GM12872 (cell line): ENCODE measurements at regions not wholly inside any gene's neighbourhood (a gene's known extent, or its start where the extent isn't known, plus 50 kb on each side); places are given as distances from the start of the nearest gene placed in this dataset.

ENCODE experiments used
- TF ChIP-seq, protein P1 (sequence below): IDR thresholded peaks from 3 replicates; pipeline ENCODE4 v1.5.1; 2011; ENCODE audit warnings: low read depth, mild to moderate bottlenecking, low read length, moderate library complexity; ENCODE audit not compliant: insufficient read depth

GRCh38 chr9:78601957-78602565 lies 305.1 kb downstream of the PSAT1 start:
- TF ChIP-seq, protein P1, sequence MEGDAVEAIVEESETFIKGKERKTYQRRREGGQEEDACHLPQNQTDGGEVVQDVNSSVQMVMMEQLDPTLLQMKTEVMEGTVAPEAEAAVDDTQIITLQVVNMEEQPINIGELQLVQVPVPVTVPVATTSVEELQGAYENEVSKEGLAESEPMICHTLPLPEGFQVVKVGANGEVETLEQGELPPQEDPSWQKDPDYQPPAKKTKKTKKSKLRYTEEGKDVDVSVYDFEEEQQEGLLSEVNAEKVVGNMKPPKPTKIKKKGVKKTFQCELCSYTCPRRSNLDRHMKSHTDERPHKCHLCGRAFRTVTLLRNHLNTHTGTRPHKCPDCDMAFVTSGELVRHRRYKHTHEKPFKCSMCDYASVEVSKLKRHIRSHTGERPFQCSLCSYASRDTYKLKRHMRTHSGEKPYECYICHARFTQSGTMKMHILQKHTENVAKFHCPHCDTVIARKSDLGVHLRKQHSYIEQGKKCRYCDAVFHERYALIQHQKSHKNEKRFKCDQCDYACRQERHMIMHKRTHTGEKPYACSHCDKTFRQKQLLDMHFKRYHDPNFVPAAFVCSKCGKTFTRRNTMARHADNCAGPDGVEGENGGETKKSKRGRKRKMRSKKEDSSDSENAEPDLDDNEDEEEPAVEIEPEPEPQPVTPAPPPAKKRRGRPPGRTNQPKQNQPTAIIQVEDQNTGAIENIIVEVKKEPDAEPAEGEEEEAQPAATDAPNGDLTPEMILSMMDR, result peak; percentile 78

GRCh38 chr9:78605041-78606000 lies 308.4 kb downstream of the PSAT1 start:
- TF ChIP-seq, protein P1, result no peak

- TF ChIP-seq, protein P1, result no peak
Measured at GRCh38 chr9:78606001-78606379, 309.1 kb downstream of the PSAT1 start.

DNA sequence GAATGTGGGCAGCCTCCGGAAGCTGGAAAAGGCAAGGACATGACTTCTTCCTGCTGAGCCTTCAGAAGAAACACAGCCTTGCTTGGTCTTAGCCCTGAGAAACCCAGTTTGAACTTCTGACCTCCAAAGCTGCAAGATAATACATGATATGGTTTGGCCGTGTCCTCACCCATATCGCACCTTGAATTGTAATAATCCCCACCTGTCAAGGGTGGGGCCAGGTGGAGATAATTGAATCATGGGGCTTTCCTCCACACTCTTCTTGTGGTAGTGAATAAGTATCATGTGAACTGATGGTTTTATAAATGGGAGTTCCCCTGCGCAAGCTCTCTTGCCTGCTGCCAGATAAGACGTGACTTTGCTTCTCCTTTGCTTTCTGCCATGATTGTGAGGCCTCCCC lies 310.9 kb downstream of the PSAT1 start:
- TF ChIP-seq, protein P1, result no peak

GRCh38 chr9:78609450-78609849 lies 312.5 kb downstream of the PSAT1 start:
- TF ChIP-seq, protein P1, result no peak

DNA sequence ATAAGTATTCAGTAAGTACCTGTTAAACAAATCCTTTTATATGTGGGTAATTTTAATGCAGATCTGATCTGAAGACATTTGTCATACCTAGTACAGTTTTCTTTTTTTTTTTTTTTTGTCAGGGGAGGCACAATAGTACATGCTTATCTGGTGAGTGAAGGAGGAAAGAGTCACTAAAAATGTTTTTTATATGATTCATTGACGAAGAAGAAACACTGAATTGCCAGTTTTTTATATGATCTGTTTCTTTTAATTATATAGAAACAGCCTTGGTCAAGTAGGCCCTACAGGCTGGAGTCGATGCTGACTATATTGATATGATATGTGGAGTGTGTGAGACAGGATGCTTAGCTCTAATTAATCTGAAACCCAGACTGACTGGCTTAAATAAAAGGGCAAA lies 315.2 kb downstream of the PSAT1 start:
- TF ChIP-seq, protein P1, result no peak

DNA sequence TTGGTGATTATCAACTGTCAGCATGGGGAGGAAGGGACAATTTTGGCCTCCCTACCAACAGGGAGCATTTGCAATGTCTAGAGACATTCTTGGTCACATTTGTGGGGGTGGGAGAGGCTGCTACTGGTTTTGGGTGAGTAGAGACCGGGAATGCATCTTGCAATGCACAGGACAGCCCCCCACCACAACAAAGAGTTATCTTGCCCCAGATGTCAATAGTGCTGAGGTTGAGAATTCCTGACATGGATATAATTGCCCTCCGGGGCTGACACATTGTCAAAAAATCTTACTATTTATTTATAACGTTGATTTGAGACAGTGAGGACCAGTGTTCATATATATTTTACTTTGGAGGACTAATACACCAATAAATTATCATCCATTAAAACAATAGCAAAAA lies 316.1 kb downstream of the PSAT1 start:
- TF ChIP-seq, protein P1, result no peak
